Thoracic aorta (tissue), 2 donors: ENCODE measurements at regions not wholly inside any gene's neighbourhood (a gene's known extent, or its start where the extent isn't known, plus 50 kb on each side); places are given as distances from the start of the nearest gene placed in this dataset.
"Not testable (repeated sequence)": the region's sequence is repeated elsewhere in the genome, so short reads cannot be mapped to it uniquely, and the experiment has no call there.

Source experiments
- ATAC-seq: fragments of 150-250 bp; one replicate; pipeline ENCODE4 v1.8.0; 2017; ENCODE audit warnings: low read depth; ENCODE audit not compliant: insufficient number of reproducible peaks, low FRiP score
- DNase-seq: peaks from one replicate; pipeline ENCODE4 v3.0.0-alpha.2; 2020; ENCODE audit warnings: low spot score
- H3K27ac ChIP-seq, 2 donors: fragments of 200-600 bp; sonication (generic); 1 replicate in 1 of 2; 2 replicates in 1 of 2; pipeline ENCODE4 v1.5.1; 2016; ENCODE audit warnings: mild to moderate bottlenecking in 2 of 2, moderate library complexity in 2 of 2
- H3K27me3 ChIP-seq: fragments of 200-600 bp; sonication (generic); replicated peaks from 2 replicates; pipeline ENCODE4 v1.6.0; 2016; ENCODE audit warnings: mild to moderate bottlenecking; ENCODE audit not compliant: insufficient read depth
- H3K36me3 ChIP-seq: fragments of 200-600 bp; sonication (generic); one replicate; pipeline ENCODE4 v1.5.1; 2016
- H3K4me1 ChIP-seq, 2 donors: fragments of 200-600 bp; sonication (generic); 1 replicate in 1 of 2; 2 replicates in 1 of 2; pipeline versions ENCODE4 v1.5.1 to v1.6.0; 2016; ENCODE audit warnings: low read depth in 2 of 2, mild to moderate bottlenecking in 1 of 2; ENCODE audit not compliant: control insufficient read depth in 1 of 2
- H3K4me3 ChIP-seq: fragments of 200-600 bp; sonication (generic); 2 replicates; pipeline ENCODE4 v1.5.1; 2016; ENCODE audit warnings: mild to moderate bottlenecking
- H3K9me3 ChIP-seq: fragments of 200-600 bp; sonication (generic); 2 replicates; pipeline ENCODE4 v1.5.1; 2016
- CTCF ChIP-seq: fragments of 200-600 bp; sonication (generic); IDR thresholded peaks from one replicate; pipeline ENCODE4 v1.5.1; 2019; ENCODE audit warnings: antibody characterized with exemption

GRCh38 chr11:70897429-70897828 is 354.9 kb downstream of the SHANK2 start:
- H3K27me3 ChIP-seq, result no peaks in the 10 kb centered on the region
- H3K4me1 ChIP-seq, result no peaks in the 10 kb centered on the region
- H3K27ac ChIP-seq, result no peak overlapping the region
- DNase-seq (no peak), ATAC-seq (no peak)
- peaks cover 12% of the 10 kb centered on the region for H3K9me3 ChIP-seq
- H3K36me3 ChIP-seq, result no peaks in the 10 kb centered on the region
- no peak for TF ChIP-seq CTCF
- H3K4me3 ChIP-seq, result no peak overlapping the region

- Histone ChIP-seq H3K9me3 (peaks cover 12% of the 10 kb centered on the region), H3K4me1 (no peaks in the 10 kb centered on the region), H3K27me3 (no peaks in the 10 kb centered on the region), H3K36me3 (no peaks in the 10 kb centered on the region), H3K27ac (no peak overlapping the region), H3K4me3 (no peak overlapping the region)
- TF ChIP-seq CTCF, result no peak
- no peak for ATAC-seq
- DNase-seq, result no peak
Measured at GRCh38 chr11:70899616-70900015, 352.8 kb downstream of the SHANK2 start.

GRCh38 chr11:70900540-70900939 is 351.8 kb downstream of the SHANK2 start:
- TF ChIP-seq CTCF, result no peak
- no peaks in the 10 kb centered on the region for H3K4me1 ChIP-seq
- H3K9me3 ChIP-seq, result peaks cover 12% of the 10 kb centered on the region
- no peaks in the 10 kb centered on the region for H3K27me3 ChIP-seq
- DNase-seq (no peak), ATAC-seq (no peak)
- H3K4me3 ChIP-seq, result no peak overlapping the region
- no peaks in the 10 kb centered on the region for H3K36me3 ChIP-seq
- H3K27ac ChIP-seq, result no peak overlapping the region

DNA sequence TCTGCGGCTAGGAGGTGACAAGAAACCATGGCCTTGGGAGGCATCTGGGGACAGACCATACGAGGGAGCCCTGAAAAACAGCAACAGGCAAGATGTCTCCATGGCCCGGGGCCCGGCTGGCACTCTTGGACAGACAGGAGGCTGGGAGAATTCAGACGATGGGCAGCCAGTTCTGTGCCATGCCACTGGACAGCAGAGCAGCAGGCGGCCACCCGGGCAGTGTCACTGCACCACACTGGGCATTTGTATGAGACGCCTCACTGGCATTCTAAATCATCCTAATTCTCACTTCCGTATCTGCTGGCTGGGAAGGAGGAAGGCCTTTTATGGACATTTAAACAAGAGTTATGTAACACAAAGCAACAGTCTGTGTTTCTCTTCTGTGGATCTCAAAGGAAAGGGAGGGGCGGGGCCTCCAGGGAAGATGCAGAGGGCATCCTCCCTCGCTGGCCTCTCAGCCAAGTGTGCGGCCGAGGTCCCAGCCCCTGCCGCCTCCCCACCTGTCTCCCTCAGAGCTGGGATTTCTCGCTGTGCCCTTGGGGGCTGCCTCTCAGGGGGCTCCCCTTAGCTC is 350.3 kb downstream of the SHANK2 start:
- H3K4me3 ChIP-seq, result no peak overlapping the region
- H3K9me3 ChIP-seq, result peaks cover 9% of the 10 kb centered on the region
- ATAC-seq (no peak), DNase-seq (no peak)
- H3K27ac ChIP-seq, result no peak overlapping the region
- H3K4me1 ChIP-seq, result no peaks in the 10 kb centered on the region
- no peaks in the 10 kb centered on the region for H3K36me3 ChIP-seq
- no peaks in the 10 kb centered on the region for H3K27me3 ChIP-seq
- no peak for TF ChIP-seq CTCF

DNA sequence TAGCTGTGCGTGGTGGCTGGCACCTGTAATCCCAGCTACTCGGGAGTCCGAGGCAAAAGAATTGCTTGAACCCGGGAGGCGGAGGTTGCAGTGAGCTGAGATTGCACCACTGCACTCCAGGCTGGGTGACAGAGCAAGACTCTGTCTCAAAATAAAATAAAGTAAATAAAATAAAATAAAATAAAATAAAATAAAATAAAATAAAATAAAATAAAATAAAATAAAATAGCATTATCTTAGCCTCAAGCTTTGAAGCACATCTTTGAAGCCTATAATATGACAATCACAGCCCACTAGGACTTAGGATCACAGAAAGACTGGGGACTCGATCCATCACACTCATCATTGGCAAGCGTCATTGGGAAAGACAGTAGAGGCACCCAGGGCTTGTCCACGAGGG is 349.1 kb downstream of the SHANK2 start:
- H3K4me3 ChIP-seq, DNase-seq, H3K4me1 ChIP-seq, H3K27me3 ChIP-seq, H3K36me3 ChIP-seq, H3K9me3 ChIP-seq, ATAC-seq, H3K27ac ChIP-seq: not testable (repeated sequence)

- no peak for TF ChIP-seq CTCF
- H3K4me3 ChIP-seq, result no peak overlapping the region
- ATAC-seq (no peak), DNase-seq (no peak)
- H3K4me1 ChIP-seq, result no peaks in the 10 kb centered on the region
- no peaks in the 10 kb centered on the region for H3K9me3 ChIP-seq
- H3K27me3 ChIP-seq, result no peaks in the 10 kb centered on the region
- no peaks in the 10 kb centered on the region for H3K36me3 ChIP-seq
- no peak overlapping the region for H3K27ac ChIP-seq
Measured at GRCh38 chr11:70906101-70906500, 346.3 kb downstream of the SHANK2 start.
